ENCODE measurements at regions not wholly inside any gene's neighbourhood (a gene's known extent, or its start where the extent isn't known, plus 50 kb on each side); places are given as distances from the start of the nearest gene placed in this dataset.

DNA sequence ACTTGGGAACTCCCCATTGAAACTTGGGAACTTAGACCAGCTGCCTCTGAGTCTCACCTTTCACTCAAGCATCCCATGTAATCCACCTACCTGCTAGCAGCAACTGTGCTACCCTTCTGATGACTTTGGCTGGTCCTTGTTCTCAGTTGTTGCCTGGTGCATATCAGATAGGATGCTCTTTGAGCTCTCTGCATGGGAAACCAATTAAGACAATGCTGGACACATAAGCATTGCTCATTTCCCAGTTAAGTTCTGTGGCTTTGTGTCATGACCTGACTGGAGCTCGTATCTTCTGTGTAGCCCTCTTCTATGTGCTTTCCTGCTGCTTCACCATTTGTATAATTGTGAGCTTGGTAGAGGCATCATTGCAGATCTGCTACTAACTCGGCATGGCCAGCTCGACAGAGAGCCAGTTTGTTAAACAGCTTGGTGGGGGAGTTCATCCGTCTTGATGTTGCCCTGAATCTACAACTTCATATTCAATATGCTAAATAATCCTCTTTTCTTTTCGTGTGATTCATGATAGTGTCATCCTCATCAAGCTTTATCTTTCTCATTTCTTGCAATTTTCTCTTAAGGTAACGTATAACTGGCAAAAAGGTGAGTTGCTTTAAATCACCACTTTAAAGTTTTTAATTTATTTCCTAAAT is 447.5 kb upstream of the SLC14A2 start:
- Histone ChIP-seq H3K4me1 (ENCODE audit: control insufficient read depth in 2 of 2, insufficient read depth in 2 of 2, low read length in 2 of 2) (peaks cover 14 to 21% of the 10 kb centered on the region in 2 donors), H3K9me3 (ENCODE audit: control insufficient read depth in 2 of 2, low read length in 2 of 2) (no peaks in the 10 kb centered on the region), H3K36me3 (ENCODE audit: control insufficient read depth in 2 of 2, insufficient read depth in 2 of 2, low read length in 2 of 2) (no peaks in the 10 kb centered on the region), H3K27ac (ENCODE audit: low read depth in 2 of 2, low read length in 2 of 2) (no peak overlapping the region), H3K4me3 (ENCODE audit: low read length in 2 of 2) (no peak overlapping the region), H3K9ac (ENCODE audit: low read depth in 1 of 2, low read length in 2 of 2) (no peak overlapping the region), H3K27me3 (ENCODE audit: control insufficient read depth in 2 of 2, insufficient read depth in 2 of 2, low read length in 2 of 2) (peaks cover 4 to 22% of the 10 kb centered on the region in 2 donors)

DNA sequence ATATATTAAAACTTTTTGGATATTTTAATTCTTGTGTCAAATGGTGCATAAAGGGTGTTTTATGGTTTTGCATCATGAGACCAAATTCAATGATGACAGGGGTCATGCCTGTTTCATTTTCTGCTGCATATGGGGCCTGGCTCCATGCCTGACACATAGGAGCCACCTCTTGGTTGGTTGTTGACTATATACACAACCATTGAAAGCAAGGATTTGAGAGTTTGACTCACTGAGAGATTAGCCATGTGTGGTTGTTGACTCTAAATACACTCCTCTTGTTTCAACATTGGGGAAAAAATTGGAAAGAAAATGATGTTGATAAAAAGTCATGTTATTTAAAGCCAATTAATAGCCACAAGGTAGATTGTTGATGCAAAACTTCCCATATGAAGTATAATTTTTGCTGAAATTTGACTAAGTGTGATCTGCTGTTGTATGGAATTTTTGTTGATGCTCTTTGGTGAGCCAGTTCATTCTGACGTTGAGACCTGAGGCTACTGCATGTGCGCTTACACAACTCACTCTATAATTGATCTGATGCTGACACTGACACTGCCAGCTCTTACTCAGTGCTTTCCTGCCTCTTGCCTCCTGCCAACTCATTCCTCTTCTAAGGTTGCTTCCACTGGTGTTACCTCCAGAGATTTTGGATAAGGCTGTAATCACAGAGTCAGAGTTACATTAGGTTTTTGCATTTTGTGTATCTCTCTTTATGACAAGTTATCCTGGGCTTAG is 446.2 kb upstream of the SLC14A2 start:
- Histone ChIP-seq H3K4me1 (ENCODE audit: control insufficient read depth in 2 of 2, insufficient read depth in 2 of 2, low read length in 2 of 2) (peaks cover 14 to 21% of the 10 kb centered on the region in 2 donors), H3K27me3 (ENCODE audit: control insufficient read depth in 2 of 2, insufficient read depth in 2 of 2, low read length in 2 of 2) (peaks cover 4 to 14% of the 10 kb centered on the region in 2 donors), H3K4me3 (ENCODE audit: low read length in 2 of 2) (no peak overlapping the region), H3K9ac (ENCODE audit: low read depth in 1 of 2, low read length in 2 of 2) (no peak overlapping the region), H3K9me3 (ENCODE audit: control insufficient read depth in 2 of 2, low read length in 2 of 2) (no peaks in the 10 kb centered on the region), H3K27ac (ENCODE audit: low read depth in 2 of 2, low read length in 2 of 2) (no peak overlapping the region), H3K36me3 (ENCODE audit: control insufficient read depth in 2 of 2, insufficient read depth in 2 of 2, low read length in 2 of 2) (no peaks in the 10 kb centered on the region)

DNA sequence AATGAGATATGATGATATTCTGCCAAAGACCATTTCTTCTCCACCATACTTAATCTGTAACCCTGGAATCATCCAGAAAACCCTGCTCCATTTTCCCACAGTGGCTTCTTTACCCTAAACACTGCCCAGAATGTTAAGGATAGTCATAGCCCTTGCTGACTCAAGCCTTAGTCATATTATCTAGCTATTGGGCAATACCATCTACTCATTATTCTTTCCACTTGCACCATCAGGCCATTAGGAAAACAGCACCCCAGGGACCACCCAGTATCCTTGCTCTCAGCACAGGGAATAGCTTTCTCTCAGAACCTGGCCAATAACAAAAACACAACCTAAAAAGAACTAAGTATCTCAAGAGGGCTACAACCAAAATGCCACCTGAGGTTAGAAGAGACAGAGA is 445.7 kb upstream of the SLC14A2 start:
- H3K4me1 ChIP-seq (ENCODE audit: control insufficient read depth in 2 of 2, insufficient read depth in 2 of 2, low read length in 2 of 2), result peaks cover 14 to 21% of the 10 kb centered on the region in 2 donors
- no peak overlapping the region for H3K27ac ChIP-seq (ENCODE audit: low read depth in 2 of 2, low read length in 2 of 2)
- H3K4me3 ChIP-seq (ENCODE audit: low read length in 2 of 2), result no peak overlapping the region
- H3K27me3 ChIP-seq (ENCODE audit: control insufficient read depth in 2 of 2, insufficient read depth in 2 of 2, low read length in 2 of 2), result peaks cover 4 to 14% of the 10 kb centered on the region in 2 donors
- H3K9ac ChIP-seq (ENCODE audit: low read depth in 1 of 2, low read length in 2 of 2), result no peak overlapping the region
- no peaks in the 10 kb centered on the region for H3K9me3 ChIP-seq (ENCODE audit: control insufficient read depth in 2 of 2, low read length in 2 of 2)
- no peaks in the 10 kb centered on the region for H3K36me3 ChIP-seq (ENCODE audit: control insufficient read depth in 2 of 2, insufficient read depth in 2 of 2, low read length in 2 of 2)

- H3K27me3 ChIP-seq (ENCODE audit: control insufficient read depth in 2 of 2, insufficient read depth in 2 of 2, low read length in 2 of 2), result peaks cover 4 to 9% of the 10 kb centered on the region in 2 donors
- H3K4me3 ChIP-seq (ENCODE audit: low read length in 2 of 2), result no peak overlapping the region
- H3K27ac ChIP-seq (ENCODE audit: low read depth in 2 of 2, low read length in 2 of 2), result no peak overlapping the region
- H3K9me3 ChIP-seq (ENCODE audit: control insufficient read depth in 2 of 2, low read length in 2 of 2), result no peaks in the 10 kb centered on the region
- no peak overlapping the region for H3K9ac ChIP-seq (ENCODE audit: low read depth in 1 of 2, low read length in 2 of 2)
- no peaks in the 10 kb centered on the region for H3K36me3 ChIP-seq (ENCODE audit: control insufficient read depth in 2 of 2, insufficient read depth in 2 of 2, low read length in 2 of 2)
- peaks cover 10% of the 10 kb centered on the region in 2 donors for H3K4me1 ChIP-seq (ENCODE audit: control insufficient read depth in 2 of 2, insufficient read depth in 2 of 2, low read length in 2 of 2)
Measured at GRCh38 chr18:45171679-45172191, 443.5 kb upstream of the SLC14A2 start.

- no peaks in the 10 kb centered on the region for H3K9me3 ChIP-seq (ENCODE audit: control insufficient read depth in 2 of 2, low read length in 2 of 2)
- H3K36me3 ChIP-seq (ENCODE audit: control insufficient read depth in 2 of 2, insufficient read depth in 2 of 2, low read length in 2 of 2), result no peaks in the 10 kb centered on the region
- H3K27me3 ChIP-seq (ENCODE audit: control insufficient read depth in 2 of 2, insufficient read depth in 2 of 2, low read length in 2 of 2), result peaks cover 4 to 9% of the 10 kb centered on the region in 2 donors
- no peaks in the 10 kb centered on the region for H3K4me1 ChIP-seq (ENCODE audit: control insufficient read depth in 2 of 2, insufficient read depth in 2 of 2, low read length in 2 of 2)
- no peak overlapping the region for H3K4me3 ChIP-seq (ENCODE audit: low read length in 2 of 2)
- H3K27ac ChIP-seq (ENCODE audit: low read depth in 2 of 2, low read length in 2 of 2), result no peak overlapping the region
- H3K9ac ChIP-seq (ENCODE audit: low read depth in 1 of 2, low read length in 2 of 2), result no peak overlapping the region
Measured at GRCh38 chr18:45173327-45173726, 441.9 kb upstream of the SLC14A2 start.

DNA sequence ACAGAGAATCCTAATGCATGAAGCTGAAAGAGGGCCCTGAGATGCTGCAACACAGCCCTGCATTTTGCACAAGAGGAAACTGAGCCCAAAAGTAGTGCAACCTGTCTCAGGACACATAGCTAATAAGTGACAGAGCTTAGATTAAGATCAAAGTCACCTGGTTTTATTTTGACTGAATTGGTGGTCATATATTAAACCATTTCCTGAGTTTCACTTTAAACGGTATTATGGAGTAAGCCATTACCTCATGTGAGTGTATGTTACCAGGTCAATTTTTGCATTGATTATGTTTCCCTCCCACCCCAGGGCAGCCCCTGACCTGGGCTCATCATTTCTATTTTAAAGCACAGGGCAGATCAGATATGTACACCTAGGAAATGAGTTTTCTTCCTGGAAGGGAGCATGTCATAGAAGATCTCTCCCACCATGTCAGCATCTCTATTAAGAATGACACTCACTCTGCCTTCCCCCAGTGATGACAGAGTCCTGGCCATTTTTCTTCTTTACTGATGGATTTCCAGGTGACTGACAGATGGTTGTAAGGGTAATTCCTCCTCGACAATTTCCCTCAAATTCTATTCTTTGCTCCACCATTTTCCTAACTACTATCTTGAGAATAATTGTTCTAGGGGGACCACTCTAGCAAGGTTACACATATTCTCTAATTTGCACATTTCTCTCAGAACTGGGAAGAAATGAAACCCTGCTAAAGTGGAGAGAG is 441.3 kb upstream of the SLC14A2 start:
- no peaks in the 10 kb centered on the region for H3K9me3 ChIP-seq (ENCODE audit: control insufficient read depth in 2 of 2, low read length in 2 of 2)
- H3K4me3 ChIP-seq (ENCODE audit: low read length in 2 of 2), result no peak overlapping the region
- H3K27ac ChIP-seq (ENCODE audit: low read depth in 2 of 2, low read length in 2 of 2), result no peak overlapping the region
- peaks cover 4 to 7% of the 10 kb centered on the region in 2 donors for H3K27me3 ChIP-seq (ENCODE audit: control insufficient read depth in 2 of 2, insufficient read depth in 2 of 2, low read length in 2 of 2)
- H3K4me1 ChIP-seq (ENCODE audit: control insufficient read depth in 2 of 2, insufficient read depth in 2 of 2, low read length in 2 of 2), result no peaks in the 10 kb centered on the region
- no peak overlapping the region for H3K9ac ChIP-seq (ENCODE audit: low read depth in 1 of 2, low read length in 2 of 2)
- H3K36me3 ChIP-seq (ENCODE audit: control insufficient read depth in 2 of 2, insufficient read depth in 2 of 2, low read length in 2 of 2), result no peaks in the 10 kb centered on the region

DNA sequence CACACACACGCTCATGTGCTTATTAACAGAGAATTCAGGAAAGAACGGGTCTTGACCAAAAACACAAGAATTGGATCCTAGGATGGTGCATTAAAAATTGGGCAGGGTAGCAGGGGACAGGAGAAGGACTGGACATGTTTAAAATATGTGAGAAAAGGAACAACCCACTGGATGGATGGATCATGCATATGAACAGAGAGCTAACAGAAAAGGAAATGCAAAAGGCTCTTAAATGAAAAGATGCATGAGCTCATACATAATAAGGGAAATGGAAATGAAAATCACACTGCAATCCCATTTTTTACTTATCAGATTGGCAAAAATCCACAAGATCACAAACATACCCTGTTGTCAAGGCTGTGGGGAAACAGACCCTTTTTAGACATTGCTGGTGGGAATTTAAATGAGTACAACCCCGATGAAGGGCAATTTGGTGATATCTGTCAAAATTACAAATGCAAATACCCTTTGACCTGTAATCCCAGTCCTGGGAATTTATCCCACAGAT is 440.6 kb upstream of the SLC14A2 start:
- H3K4me3 ChIP-seq (ENCODE audit: low read length in 2 of 2), result no peak overlapping the region
- no peak overlapping the region for H3K27ac ChIP-seq (ENCODE audit: low read depth in 2 of 2, low read length in 2 of 2)
- H3K27me3 ChIP-seq (ENCODE audit: control insufficient read depth in 2 of 2, insufficient read depth in 2 of 2, low read length in 2 of 2), result peaks cover under 1 to 4% of the 10 kb centered on the region in 2 donors
- H3K9ac ChIP-seq (ENCODE audit: low read depth in 1 of 2, low read length in 2 of 2), result no peak overlapping the region
- no peaks in the 10 kb centered on the region for H3K9me3 ChIP-seq (ENCODE audit: control insufficient read depth in 2 of 2, low read length in 2 of 2)
- no peaks in the 10 kb centered on the region for H3K36me3 ChIP-seq (ENCODE audit: control insufficient read depth in 2 of 2, insufficient read depth in 2 of 2, low read length in 2 of 2)
- H3K4me1 ChIP-seq (ENCODE audit: control insufficient read depth in 2 of 2, insufficient read depth in 2 of 2, low read length in 2 of 2), result no peaks in the 10 kb centered on the region

- H3K9ac ChIP-seq (ENCODE audit: low read depth in 1 of 2, low read length in 2 of 2), result no peak overlapping the region
- no peak overlapping the region for H3K27ac ChIP-seq (ENCODE audit: low read depth in 2 of 2, low read length in 2 of 2)
- no peaks in the 10 kb centered on the region for H3K9me3 ChIP-seq (ENCODE audit: control insufficient read depth in 2 of 2, low read length in 2 of 2)
- H3K27me3 ChIP-seq (ENCODE audit: control insufficient read depth in 2 of 2, insufficient read depth in 2 of 2, low read length in 2 of 2), result peaks cover 0 to 2% of the 10 kb centered on the region in 2 donors
- H3K36me3 ChIP-seq (ENCODE audit: control insufficient read depth in 2 of 2, insufficient read depth in 2 of 2, low read length in 2 of 2), result no peaks in the 10 kb centered on the region
- H3K4me3 ChIP-seq (ENCODE audit: low read length in 2 of 2), result no peak overlapping the region
- H3K4me1 ChIP-seq (ENCODE audit: control insufficient read depth in 2 of 2, insufficient read depth in 2 of 2, low read length in 2 of 2), result no peaks in the 10 kb centered on the region
Measured at GRCh38 chr18:45175511-45175910, 439.8 kb upstream of the SLC14A2 start.

- H3K36me3 ChIP-seq (ENCODE audit: control insufficient read depth in 2 of 2, insufficient read depth in 2 of 2, low read length in 2 of 2), result no peaks in the 10 kb centered on the region
- H3K9me3 ChIP-seq (ENCODE audit: control insufficient read depth in 2 of 2, low read length in 2 of 2), result no peaks in the 10 kb centered on the region
- no peak overlapping the region for H3K4me3 ChIP-seq (ENCODE audit: low read length in 2 of 2)
- H3K9ac ChIP-seq (ENCODE audit: low read depth in 1 of 2, low read length in 2 of 2), result no peak overlapping the region
- H3K27me3 ChIP-seq (ENCODE audit: control insufficient read depth in 2 of 2, insufficient read depth in 2 of 2, low read length in 2 of 2), result no peaks in the 10 kb centered on the region
- H3K27ac ChIP-seq (ENCODE audit: low read depth in 2 of 2, low read length in 2 of 2), result no peak overlapping the region
- no peaks in the 10 kb centered on the region for H3K4me1 ChIP-seq (ENCODE audit: control insufficient read depth in 2 of 2, insufficient read depth in 2 of 2, low read length in 2 of 2)
Measured at GRCh38 chr18:45186832-45187231, 428.4 kb upstream of the SLC14A2 start.

DNA sequence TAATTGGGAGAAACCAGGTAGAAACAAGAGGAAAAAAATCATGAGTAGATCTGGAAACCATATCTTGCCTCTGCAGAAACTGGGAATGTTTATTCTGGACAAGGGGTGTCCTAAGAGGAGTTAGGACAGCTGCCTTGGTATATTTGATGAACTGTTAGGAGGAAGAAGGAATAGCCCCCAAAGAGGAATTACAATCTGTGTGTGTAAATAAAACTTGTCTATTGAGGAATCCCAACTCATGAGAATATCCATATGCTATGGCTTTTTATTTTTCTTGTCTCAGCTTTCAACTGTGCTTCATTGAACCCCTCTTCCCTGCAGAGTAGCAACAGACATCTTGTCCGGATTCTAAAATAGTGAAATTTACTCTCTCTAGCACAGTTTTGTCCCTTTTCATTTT is 423.5 kb upstream of the SLC14A2 start:
- Histone ChIP-seq H3K36me3 (ENCODE audit: control insufficient read depth in 2 of 2, insufficient read depth in 2 of 2, low read length in 2 of 2) (no peaks in the 10 kb centered on the region), H3K9ac (ENCODE audit: low read depth in 1 of 2, low read length in 2 of 2) (no peak overlapping the region), H3K4me3 (ENCODE audit: low read length in 2 of 2) (no peak overlapping the region)

More for the DNA sequence above, 423.5 kb upstream of the SLC14A2 start:
- Histone ChIP-seq H3K4me1 (ENCODE audit: control insufficient read depth in 2 of 2, insufficient read depth in 2 of 2, low read length in 2 of 2) (no peaks in the 10 kb centered on the region), H3K27me3 (ENCODE audit: control insufficient read depth in 2 of 2, insufficient read depth in 2 of 2, low read length in 2 of 2) (no peaks in the 10 kb centered on the region), H3K27ac (ENCODE audit: low read depth in 2 of 2, low read length in 2 of 2) (no peak overlapping the region), H3K9me3 (ENCODE audit: control insufficient read depth in 2 of 2, low read length in 2 of 2) (no peaks in the 10 kb centered on the region)

Measured in mucosa of rectum (tissue), 2 donors.